Hepatocyte (in vitro differentiated cells): ENCODE measurements at regions not wholly inside any gene's neighbourhood (a gene's known extent, or its start where the extent isn't known, plus 50 kb on each side); places are given as distances from the start of the nearest gene placed in this dataset.

Experiments used
- EZH2 ChIP-seq: fragments of 200-600 bp; sonication (generic); IDR thresholded peaks from 2 replicates; pipeline ENCODE4 v1.6.1; 2016; ENCODE audit warnings: antibody characterized with exemption, mild to moderate bottlenecking, borderline replicate concordance
- TF ChIP-seq, protein P1 (sequence below): fragments of 200-600 bp; sonication (generic); IDR thresholded peaks from 2 replicates; pipeline ENCODE4 v1.5.1; 2016; ENCODE audit warnings: antibody characterized with exemption, mild to moderate bottlenecking; ENCODE audit not compliant: poor library complexity

- TF ChIP-seq, protein P1, sequence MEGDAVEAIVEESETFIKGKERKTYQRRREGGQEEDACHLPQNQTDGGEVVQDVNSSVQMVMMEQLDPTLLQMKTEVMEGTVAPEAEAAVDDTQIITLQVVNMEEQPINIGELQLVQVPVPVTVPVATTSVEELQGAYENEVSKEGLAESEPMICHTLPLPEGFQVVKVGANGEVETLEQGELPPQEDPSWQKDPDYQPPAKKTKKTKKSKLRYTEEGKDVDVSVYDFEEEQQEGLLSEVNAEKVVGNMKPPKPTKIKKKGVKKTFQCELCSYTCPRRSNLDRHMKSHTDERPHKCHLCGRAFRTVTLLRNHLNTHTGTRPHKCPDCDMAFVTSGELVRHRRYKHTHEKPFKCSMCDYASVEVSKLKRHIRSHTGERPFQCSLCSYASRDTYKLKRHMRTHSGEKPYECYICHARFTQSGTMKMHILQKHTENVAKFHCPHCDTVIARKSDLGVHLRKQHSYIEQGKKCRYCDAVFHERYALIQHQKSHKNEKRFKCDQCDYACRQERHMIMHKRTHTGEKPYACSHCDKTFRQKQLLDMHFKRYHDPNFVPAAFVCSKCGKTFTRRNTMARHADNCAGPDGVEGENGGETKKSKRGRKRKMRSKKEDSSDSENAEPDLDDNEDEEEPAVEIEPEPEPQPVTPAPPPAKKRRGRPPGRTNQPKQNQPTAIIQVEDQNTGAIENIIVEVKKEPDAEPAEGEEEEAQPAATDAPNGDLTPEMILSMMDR = no peak
- TF ChIP-seq EZH2 = no peak
Observed at GRCh38 chr5:94066437-94067207, 325.2 kb upstream of the POU5F2 start.
